Parathyroid adenoma (tissue), 2 donors: ENCODE measurements at regions not wholly inside any gene's neighbourhood (a gene's known extent, or its start where the extent isn't known, plus 50 kb on each side); places are given as distances from the start of the nearest gene placed in this dataset.

Source experiments
- H2AFZ ChIP-seq: fragments of 300-600 bp; sonication (generic); one replicate; pipeline ENCODE4 v1.7.0; 2017; ENCODE audit warnings: antibody characterized with exemption, mild to moderate bottlenecking
- H3K27ac ChIP-seq: fragments of 300-600 bp; sonication (generic); one replicate; pipeline ENCODE4 v1.7.0; 2017
- H3K27me3 ChIP-seq: fragments of 300-600 bp; sonication (generic); one replicate; pipeline ENCODE4 v1.7.0; 2017; ENCODE audit warnings: low read length; ENCODE audit not compliant: control insufficient read depth, insufficient read depth
- H3K36me3 ChIP-seq: fragments of 300-600 bp; sonication (generic); one replicate; pipeline ENCODE4 v1.7.0; 2017; ENCODE audit warnings: low read length; ENCODE audit not compliant: control insufficient read depth, insufficient read depth
- H3K4me1 ChIP-seq: fragments of 300-600 bp; sonication (generic); one replicate; pipeline ENCODE4 v1.7.0; 2017; ENCODE audit warnings: control low read depth
- H3K4me2 ChIP-seq: fragments of 300-600 bp; sonication (generic); one replicate; pipeline ENCODE4 v1.7.0; 2017; ENCODE audit warnings: low read length
- H3K4me3 ChIP-seq: fragments of 300-600 bp; sonication (generic); one replicate; pipeline ENCODE4 v1.7.0; 2017; ENCODE audit warnings: low read depth, low read length
- H3K79me2 ChIP-seq: fragments of 300-600 bp; sonication (generic); one replicate; pipeline ENCODE4 v1.7.0; 2017; ENCODE audit warnings: control low read depth
- H3K9ac ChIP-seq: fragments of 300-600 bp; sonication (generic); one replicate; pipeline ENCODE4 v1.7.0; 2017; ENCODE audit warnings: mild to moderate bottlenecking
- H3K9me3 ChIP-seq: fragments of 300-600 bp; sonication (generic); one replicate; pipeline ENCODE4 v1.7.0; 2017; ENCODE audit warnings: low read length; ENCODE audit not compliant: control insufficient read depth
- TF ChIP-seq, protein P1 (sequence below): fragments of 300-600 bp; sonication (generic); IDR thresholded peaks from one replicate; pipeline ENCODE4 v1.7.0; 2017; ENCODE audit warnings: antibody characterized with exemption, mild to moderate bottlenecking
- donor health status: primary hyperparathyroidism.

- no peak overlapping the region for H3K4me3 ChIP-seq
- no peak overlapping the region for H3K4me2 ChIP-seq
- H3K36me3 ChIP-seq = no peaks in the 10 kb centered on the region
- H3K4me1 ChIP-seq = peaks cover 2% of the 10 kb centered on the region
- TF ChIP-seq, protein P1, sequence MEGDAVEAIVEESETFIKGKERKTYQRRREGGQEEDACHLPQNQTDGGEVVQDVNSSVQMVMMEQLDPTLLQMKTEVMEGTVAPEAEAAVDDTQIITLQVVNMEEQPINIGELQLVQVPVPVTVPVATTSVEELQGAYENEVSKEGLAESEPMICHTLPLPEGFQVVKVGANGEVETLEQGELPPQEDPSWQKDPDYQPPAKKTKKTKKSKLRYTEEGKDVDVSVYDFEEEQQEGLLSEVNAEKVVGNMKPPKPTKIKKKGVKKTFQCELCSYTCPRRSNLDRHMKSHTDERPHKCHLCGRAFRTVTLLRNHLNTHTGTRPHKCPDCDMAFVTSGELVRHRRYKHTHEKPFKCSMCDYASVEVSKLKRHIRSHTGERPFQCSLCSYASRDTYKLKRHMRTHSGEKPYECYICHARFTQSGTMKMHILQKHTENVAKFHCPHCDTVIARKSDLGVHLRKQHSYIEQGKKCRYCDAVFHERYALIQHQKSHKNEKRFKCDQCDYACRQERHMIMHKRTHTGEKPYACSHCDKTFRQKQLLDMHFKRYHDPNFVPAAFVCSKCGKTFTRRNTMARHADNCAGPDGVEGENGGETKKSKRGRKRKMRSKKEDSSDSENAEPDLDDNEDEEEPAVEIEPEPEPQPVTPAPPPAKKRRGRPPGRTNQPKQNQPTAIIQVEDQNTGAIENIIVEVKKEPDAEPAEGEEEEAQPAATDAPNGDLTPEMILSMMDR = peak; percentile 49
- no peak overlapping the region for H3K27ac ChIP-seq
- H3K79me2 ChIP-seq = no peaks in the 10 kb centered on the region
- H3K9ac ChIP-seq = no peak overlapping the region
- no peaks in the 10 kb centered on the region for H3K27me3 ChIP-seq
- no peaks in the 10 kb centered on the region for H3K9me3 ChIP-seq
- peak overlapping the region; percentile 13 for H2AFZ ChIP-seq
These were observed 75.0 kb downstream of the ATP6V1G3 start for GRCh38 chr1:198465201-198466144.

GRCh38 chr1:198463709-198464108 lies 76.8 kb downstream of the ATP6V1G3 start:
- no peak overlapping the region for H2AFZ ChIP-seq
- H3K9ac ChIP-seq = no peak overlapping the region
- no peak overlapping the region for H3K4me3 ChIP-seq
- no peaks in the 10 kb centered on the region for H3K9me3 ChIP-seq
- no peak overlapping the region for H3K4me2 ChIP-seq
- H3K79me2 ChIP-seq = no peaks in the 10 kb centered on the region
- H3K27ac ChIP-seq = no peak overlapping the region
- no peaks in the 10 kb centered on the region for H3K27me3 ChIP-seq
- peaks cover 2% of the 10 kb centered on the region for H3K4me1 ChIP-seq
- no peaks in the 10 kb centered on the region for H3K36me3 ChIP-seq
- TF ChIP-seq, protein P1 = no peak

DNA sequence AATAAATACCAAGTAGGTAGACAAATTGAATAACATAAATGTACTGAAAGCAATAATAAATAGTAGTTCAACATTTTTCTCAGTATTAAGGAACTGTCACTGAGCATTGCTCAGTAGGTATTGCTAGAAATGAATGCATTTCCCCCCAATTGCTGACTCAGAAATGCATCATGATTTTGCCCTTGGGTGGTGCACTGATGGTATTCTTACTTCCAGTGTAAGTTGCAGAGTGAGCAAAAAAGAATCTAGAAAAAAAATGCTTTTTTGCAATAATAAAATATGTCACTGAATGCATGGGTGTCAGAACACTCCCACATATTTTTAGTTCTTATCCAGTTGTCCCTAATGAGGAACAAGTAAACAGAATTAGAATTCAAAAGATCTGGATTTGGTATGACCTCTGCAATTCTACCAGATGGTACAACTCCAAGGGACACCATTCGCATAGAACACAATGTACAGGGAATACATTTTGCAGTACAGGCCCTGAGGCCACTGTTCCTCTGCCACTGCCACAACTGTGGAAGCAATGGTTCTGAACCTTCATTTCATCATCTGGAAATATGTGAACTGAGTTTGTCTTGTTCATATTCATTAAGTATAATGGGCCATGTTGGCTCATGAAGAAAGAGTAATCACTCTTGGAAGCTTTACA lies 78.0 kb downstream of the ATP6V1G3 start:
- no peak overlapping the region for H3K4me2 ChIP-seq
- H3K79me2 ChIP-seq = no peaks in the 10 kb centered on the region
- no peaks in the 10 kb centered on the region for H3K9me3 ChIP-seq
- H3K4me1 ChIP-seq = no peaks in the 10 kb centered on the region
- TF ChIP-seq, protein P1 = no peak
- no peaks in the 10 kb centered on the region for H3K27me3 ChIP-seq
- no peak overlapping the region for H3K4me3 ChIP-seq
- no peak overlapping the region for H3K27ac ChIP-seq
- no peaks in the 10 kb centered on the region for H3K36me3 ChIP-seq
- H2AFZ ChIP-seq = no peak overlapping the region
- no peak overlapping the region for H3K9ac ChIP-seq

DNA sequence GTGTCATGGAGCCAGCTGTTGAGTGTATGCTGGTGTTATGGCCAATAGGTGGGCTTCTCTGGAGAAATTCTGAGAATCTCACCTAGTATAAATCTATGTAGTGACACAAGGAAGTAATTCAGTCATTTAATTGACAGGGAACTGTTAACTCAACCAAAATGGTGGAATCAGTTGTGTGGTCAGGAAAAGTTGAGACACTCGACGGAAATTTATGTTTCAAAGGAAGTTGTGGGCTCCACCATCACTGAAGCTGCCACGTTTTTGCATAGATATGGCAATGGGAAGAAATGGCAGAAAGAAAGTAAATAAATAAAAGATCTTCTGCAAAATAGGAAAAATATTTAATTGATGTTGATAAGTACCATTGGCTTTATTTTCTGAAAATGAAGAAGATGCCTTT lies 84.5 kb downstream of the ATP6V1G3 start:
- Histone ChIP-seq H3K9me3 (no peaks in the 10 kb centered on the region), H3K4me2 (no peak overlapping the region), H3K4me3 (no peak overlapping the region), H3K9ac (no peak overlapping the region), H3K27me3 (no peaks in the 10 kb centered on the region), H3K79me2 (no peaks in the 10 kb centered on the region), H3K4me1 (no peaks in the 10 kb centered on the region), H3K36me3 (no peaks in the 10 kb centered on the region), H2AFZ (no peak overlapping the region), H3K27ac (no peak overlapping the region)
- TF ChIP-seq, protein P1 = no peak
